K562 (cell line): ENCODE measurements at regions not wholly inside any gene's neighbourhood (a gene's known extent, or its start where the extent isn't known, plus 50 kb on each side); places are given as distances from the start of the nearest gene placed in this dataset.

Experiments
- ATAC-seq: fragments of 200-7000 bp; cut with Tn5 transposase; 3 replicates; pipeline ENCODE4 v1.9.1; 2020; ENCODE audit warnings: moderate library complexity
- BruUV-seq: library from RNA; stranded (reverse); fragments of 400-500 nt; replicated peaks from 2 replicates; lab custom pipeline; 2021; lab: Mats Ljungman, UMichigan
- CTCF ChIA-PET: fragments of 300-600 bp; formaldehyde crosslinking; extraction: SDS; loops from one replicate; lab custom pipeline; 2021; ENCODE audit warnings: low intra/inter-chr PET ratio; lab: Yijun Ruan, JAX
- POLR2A ChIA-PET: fragments of 300-600, 350-650 bp; sonication (Branson Sonifier 250); formaldehyde crosslinking; extraction: SDS; loops from one replicate; lab custom pipeline; 2021; ENCODE audit warnings: antibody characterized with exemption, inconsistent platforms; lab: Yijun Ruan, JAX
- DNase-seq, 4 experiments: peaks; one replicate each; pipeline versions ENCODE4 v3.0.0 to v3.0.0-alpha.2; 2011 to 2018; ENCODE audit warnings: low spot score in 3 of 4, mixed read lengths in 3 of 4; ENCODE audit errors: extremely low read depth in 1 of 4
- FAIRE-seq: peaks from 2 replicates; lab custom pipeline; 2011; peaks lifted over from hg19 to GRCh38; lab: Jason Lieb, UNC
- H2AFZ ChIP-seq: 2 replicates; pipeline ENCODE4 v1.6.0; 2011; ENCODE audit warnings: low read depth, low read length, control low read depth, inconsistent platforms
- H3K27ac ChIP-seq: fragments of 200-600 bp; 3 replicates; pipeline ENCODE4 v1.8.0; 2011; ENCODE audit warnings: low read depth, mild to moderate bottlenecking, control low read depth, inconsistent platforms, low read length, moderate library complexity, mixed read lengths; ENCODE audit errors: extremely low read depth
- H3K27me3 ChIP-seq, 2 experiments: fragments of 300-600 bp in 1 of 2; 2 replicates in 1 of 2; 3 replicates in 1 of 2; pipeline versions ENCODE4 v1.6.0 to v1.8.0; 2011; ENCODE audit warnings: inconsistent platforms in 2 of 2, low read length in 2 of 2, mild to moderate bottlenecking in 1 of 2, mixed read lengths in 1 of 2, moderate library complexity in 1 of 2; ENCODE audit not compliant: control insufficient read depth in 2 of 2, insufficient read depth in 2 of 2
- H3K36me3 ChIP-seq: fragments of 300-600 bp; 3 replicates; pipeline ENCODE4 v1.8.0; 2011; ENCODE audit warnings: mild to moderate bottlenecking, low read length, inconsistent platforms; ENCODE audit not compliant: control insufficient read depth, insufficient read depth
- H3K4me1 ChIP-seq, 2 experiments: fragments of 200-600 bp in 1 of 2; replicated peaks in 1 of 2; 2 replicates in 1 of 2; 3 replicates in 1 of 2; pipeline versions ENCODE4 v1.5.1 to v1.8.0; 2011; ENCODE audit warnings: inconsistent platforms in 2 of 2, low read length in 2 of 2, mild to moderate bottlenecking in 1 of 2, mixed read lengths in 1 of 2, moderate library complexity in 1 of 2; ENCODE audit not compliant: control insufficient read depth in 2 of 2, insufficient read depth in 2 of 2
- H3K4me2 ChIP-seq: 2 replicates; pipeline ENCODE4 v1.6.1; 2011; ENCODE audit warnings: low read length, control low read depth, inconsistent platforms, mixed read lengths; ENCODE audit not compliant: insufficient read depth
- H3K4me3 ChIP-seq: fragments of 200-600 bp; sonication (generic), shearing (Covaris generic); 2 replicates; pipeline ENCODE4 v1.5.1; 2016; ENCODE audit warnings: control low read depth, inconsistent platforms
- H3K79me2 ChIP-seq: fragments of 200-600 bp; 3 replicates; pipeline ENCODE4 v1.8.0; 2011; ENCODE audit warnings: low read length, inconsistent platforms; ENCODE audit not compliant: control insufficient read depth, insufficient read depth
- H3K9ac ChIP-seq, 2 experiments: 2 replicates each; pipeline versions ENCODE4 v1.6.0 to v1.6.1; 2011; ENCODE audit warnings: low read depth in 2 of 2, low read length in 2 of 2, control low read depth in 1 of 2, inconsistent platforms in 1 of 2, mild to moderate bottlenecking in 1 of 2, mixed read lengths in 1 of 2; ENCODE audit not compliant: insufficient read depth in 1 of 2
- H3K9me1 ChIP-seq: one replicate; pipeline ENCODE4 v1.6.0; 2011; ENCODE audit warnings: inconsistent platforms, mild to moderate bottlenecking, low read length, moderate library complexity; ENCODE audit not compliant: control insufficient read depth, insufficient read depth
- H3K9me3 ChIP-seq: replicated peaks from 2 replicates; pipeline ENCODE4 v1.5.1; 2011; ENCODE audit warnings: low read depth, low read length, inconsistent platforms; ENCODE audit not compliant: control insufficient read depth, insufficient read depth
- H4K20me1 ChIP-seq: replicated peaks from 2 replicates; pipeline ENCODE4 v1.6.1; 2011; ENCODE audit warnings: low read length, inconsistent platforms, mixed read lengths; ENCODE audit not compliant: control insufficient read depth, insufficient read depth
- ESRRB ChIP-seq: fragments of 250-450 bp; sonication (Bioruptor Pico); IDR thresholded peaks from 2 replicates; pipeline ENCODE4 v1.5.0; 2020; ENCODE audit warnings: mild to moderate bottlenecking, moderate library complexity, borderline replicate concordance
- FOXP4 ChIP-seq: sonication (generic); formaldehyde crosslinking; IDR thresholded peaks from 2 replicates; pipeline ENCODE4 v1.8.0; 2022; ENCODE audit warnings: mild to moderate bottlenecking, missing genetic modification reagents, borderline replicate concordance
- HNRNPLL ChIP-seq: fragments of 200-400 bp; formaldehyde crosslinking; IDR thresholded peaks from 2 replicates; pipeline ENCODE4 v1.6.1; 2017; ENCODE audit warnings: low read length, low read depth, mild to moderate bottlenecking; ENCODE audit not compliant: poor library complexity, severe bottlenecking
- NFIX ChIP-seq: fragments of 250-450 bp; sonication (Bioruptor Pico); IDR thresholded peaks from 2 replicates; pipeline ENCODE4 v1.4.0; 2020; ENCODE audit warnings: low read depth, mild to moderate bottlenecking, moderate library complexity
- SMC3 ChIP-seq: conservative IDR thresholded peaks from 2 replicates; pipeline ENCODE4 v1.6.1; 2011; ENCODE audit warnings: low read depth, low read length, improper control_type of control experiment; ENCODE audit not compliant: insufficient read depth
- ZNF12 ChIP-seq: sonication (generic); formaldehyde crosslinking; IDR thresholded peaks from 2 replicates; pipeline ENCODE4 v1.4.0; 2020; ENCODE audit warnings: mild to moderate bottlenecking, missing genetic modification reagents
- ZNF764 ChIP-seq: fragments of 250-450 bp; sonication (Bioruptor Pico); IDR thresholded peaks from 2 replicates; pipeline ENCODE4 v1.4.0; 2020; ENCODE audit warnings: low read depth, mild to moderate bottlenecking, moderate library complexity
- WGBS: fragments of 100-300 bp; shearing (Covaris generic); methylation state at CpG from one replicate; pipeline ENCODE4 v1.1.6; 2016; ENCODE audit warnings: low coverage, mixed read lengths; ENCODE audit not compliant: insufficient coverage; ENCODE audit errors: missing lambda C conversion rate; 5-methylcytosine and 5-hydroxymethylcytosine counted together
- in situ Hi-C: fragments of 300-500 bp; cut with MboI; formaldehyde crosslinking; loops from 4 replicates; pipeline ENCODE4 v1.15.0; 2018; ENCODE audit warnings: inconsistent platforms, mixed read lengths
- intact Hi-C: fragments of 100-400 bp; cut with micrococcal nuclease; formaldehyde crosslinking; loops from 2 replicates; pipeline ENCODE4 v1.14.2; 2022

- no peak overlapping the region for H3K4me2 ChIP-seq
- TF ChIP-seq SMC3 (no peak), ZNF764 (CRISPR knock-in tag) (no peak), ESRRB (CRISPR knock-in tag) (no peak), FOXP4 (CRISPR knock-in tag) (no peak), NFIX (CRISPR knock-in tag) (no peak), HNRNPLL (no peak), ZNF12 (CRISPR knock-in tag) (no peak)
- H3K27ac ChIP-seq = no peak overlapping the region
- H3K9me3 ChIP-seq = no peaks in the 10 kb centered on the region
- no peaks in the 10 kb centered on the region for H3K79me2 ChIP-seq
- no peak for DNase-seq
- no peaks in the 10 kb centered on the region for H4K20me1 ChIP-seq
- H3K4me3 ChIP-seq = no peak overlapping the region
- H3K9me1 ChIP-seq = no peaks in the 10 kb centered on the region
- no peak for FAIRE-seq
- H3K27me3 ChIP-seq = no peaks in the 10 kb centered on the region
- H3K9ac ChIP-seq = no peak overlapping the region
- intact Hi-C loops (no loop called here), in situ Hi-C loops (no loop called here)
- H2AFZ ChIP-seq = no peak overlapping the region
- H3K4me1 ChIP-seq = no peaks in the 10 kb centered on the region
- ATAC-seq = no peak
- WGBS = 0% methylated on average over 2 of the region's 2 CpGs
- H3K36me3 ChIP-seq = no peaks in the 10 kb centered on the region
- ChIA-PET CTCF (no interaction called here), POLR2A (no interaction called here)
- no TSS peak for BruUV-seq
These were observed 129.9 kb downstream of the SPRY1 start for GRCh38 chr4:123526511-123526910.
